Esophagus (tissue), 2 donors: ENCODE measurements at regions not wholly inside any gene's neighbourhood (a gene's known extent, or its start where the extent isn't known, plus 50 kb on each side); places are given as distances from the start of the nearest gene placed in this dataset.
"Not testable (repeated sequence)": the region's sequence is repeated elsewhere in the genome, so short reads cannot be mapped to it uniquely, and the experiment has no call there.

Experiments used
- H3K27ac ChIP-seq, 2 donors: one replicate each; pipeline ENCODE4 v1.5.1; 2013; ENCODE audit warnings: low read depth in 2 of 2, mild to moderate bottlenecking in 2 of 2, inconsistent platforms in 1 of 2, low read length in 1 of 2, moderate library complexity in 1 of 2
- H3K27me3 ChIP-seq, 2 donors: one replicate each; pipeline ENCODE4 v1.6.1; 2013; ENCODE audit warnings: low read length in 2 of 2, control low read depth in 1 of 2, mild to moderate bottlenecking in 1 of 2; ENCODE audit not compliant: insufficient read depth in 2 of 2, control insufficient read depth in 1 of 2
- H3K36me3 ChIP-seq, 2 donors: one replicate each; pipeline ENCODE4 v1.6.1; 2013; ENCODE audit warnings: low read length in 1 of 2; ENCODE audit not compliant: control insufficient read depth in 2 of 2, insufficient read depth in 2 of 2
- H3K4me1 ChIP-seq, 2 donors: one replicate each; pipeline ENCODE4 v1.6.1; 2013; ENCODE audit warnings: low read length in 1 of 2; ENCODE audit not compliant: control insufficient read depth in 2 of 2, insufficient read depth in 2 of 2
- H3K4me3 ChIP-seq, 2 donors: one replicate each; pipeline ENCODE4 v1.5.1; 2013; ENCODE audit warnings: low read length in 2 of 2, mild to moderate bottlenecking in 2 of 2, low read depth in 1 of 2, moderate library complexity in 1 of 2
- H3K9me3 ChIP-seq, 2 donors: one replicate each; pipeline ENCODE4 v1.6.1; 2013; ENCODE audit warnings: mild to moderate bottlenecking in 2 of 2, low read depth in 1 of 2, low read length in 1 of 2, moderate library complexity in 1 of 2; ENCODE audit not compliant: control insufficient read depth in 2 of 2, insufficient read depth in 1 of 2
- WGBS, 2 donors: extraction: QIAGEN DNeasy Blood & Tissue Kit; methylation state at CpG; one replicate each; pipeline ENCODE4 v1.1.7; 2013; 5-methylcytosine and 5-hydroxymethylcytosine counted together
- donor health status: healthy with polysubstance abuse.
- donor health status: Bipolar disorder and iron deficiency.

- Histone ChIP-seq H3K36me3 (no peaks in the 10 kb centered on the region), H3K4me3 (no peak overlapping the region), H3K4me1 (no peaks in the 10 kb centered on the region), H3K27me3 (no peaks in the 10 kb centered on the region), H3K27ac (no peak overlapping the region), H3K9me3 (peaks cover 4 to 8% of the 10 kb centered on the region in 2 donors)
- 35 to 37% methylated on average over 41 of the region's 41 CpGs for WGBS, 2 donors
Observed at GRCh38 chrX:437661-438390, 51.1 kb upstream of the PPP2R3B start.

GRCh38 chrX:439241-439640 is 52.5 kb upstream of the PPP2R3B start:
- 93 to 95% methylated on average over 7 of the region's 7 CpGs for WGBS, 2 donors
- no peaks in the 10 kb centered on the region for H3K36me3 ChIP-seq
- H3K4me3 ChIP-seq, result no peak overlapping the region
- no peak overlapping the region for H3K27ac ChIP-seq
- peaks cover 0 to 8% of the 10 kb centered on the region in 2 donors for H3K9me3 ChIP-seq
- no peaks in the 10 kb centered on the region for H3K4me1 ChIP-seq
- no peaks in the 10 kb centered on the region for H3K27me3 ChIP-seq

DNA sequence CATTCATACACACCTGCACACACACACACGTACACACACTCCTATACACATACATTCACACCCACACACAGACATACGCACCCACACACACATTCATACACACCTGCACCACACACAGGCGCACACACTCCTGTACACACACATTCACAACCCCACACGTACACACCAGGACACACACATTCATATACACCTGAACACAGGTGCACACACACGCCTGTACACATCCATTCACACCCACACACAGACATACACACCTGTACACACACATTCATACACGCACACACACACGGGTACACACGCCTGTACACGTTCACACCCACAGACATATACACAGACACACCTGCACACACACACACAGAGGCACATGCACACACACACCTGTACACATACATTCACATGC is 53.0 kb upstream of the PPP2R3B start:
- 88 to 95% methylated on average over 6 to 9 of the region's 9 CpGs for WGBS, 2 donors
- H3K9me3 ChIP-seq, result peaks cover 0 to 8% of the 10 kb centered on the region in 2 donors
- H3K27me3 ChIP-seq, result no peaks in the 10 kb centered on the region
- no peak overlapping the region for H3K27ac ChIP-seq
- H3K4me1 ChIP-seq, result no peaks in the 10 kb centered on the region
- H3K4me3 ChIP-seq, result no peak overlapping the region
- H3K36me3 ChIP-seq, result no peaks in the 10 kb centered on the region

DNA sequence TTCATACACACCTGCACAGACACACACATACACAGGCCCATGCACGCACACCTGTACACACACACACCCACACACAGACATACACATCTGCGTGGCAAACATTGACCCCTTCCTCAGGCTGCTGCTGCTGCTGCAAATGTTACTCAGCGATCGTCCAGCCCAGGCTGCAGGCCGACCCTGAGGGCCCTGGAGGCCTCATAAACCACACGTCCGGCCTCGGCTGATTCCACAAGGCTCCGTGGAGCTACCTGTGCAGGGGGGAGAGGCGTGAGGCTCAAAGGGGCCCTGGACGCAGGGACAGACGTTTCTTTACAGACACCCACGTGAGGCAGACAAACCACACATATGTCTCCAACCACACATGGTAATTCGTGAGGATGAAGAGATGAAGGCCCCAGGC is 53.9 kb upstream of the PPP2R3B start:
- H3K4me3 ChIP-seq, result no peak overlapping the region
- peaks cover 0 to 8% of the 10 kb centered on the region in 2 donors for H3K9me3 ChIP-seq
- no peaks in the 10 kb centered on the region for H3K36me3 ChIP-seq
- no peak overlapping the region for H3K27ac ChIP-seq
- H3K27me3 ChIP-seq, result no peaks in the 10 kb centered on the region
- no peaks in the 10 kb centered on the region for H3K4me1 ChIP-seq
- 89 to 91% methylated on average over 14 of the region's 14 CpGs for WGBS, 2 donors

DNA sequence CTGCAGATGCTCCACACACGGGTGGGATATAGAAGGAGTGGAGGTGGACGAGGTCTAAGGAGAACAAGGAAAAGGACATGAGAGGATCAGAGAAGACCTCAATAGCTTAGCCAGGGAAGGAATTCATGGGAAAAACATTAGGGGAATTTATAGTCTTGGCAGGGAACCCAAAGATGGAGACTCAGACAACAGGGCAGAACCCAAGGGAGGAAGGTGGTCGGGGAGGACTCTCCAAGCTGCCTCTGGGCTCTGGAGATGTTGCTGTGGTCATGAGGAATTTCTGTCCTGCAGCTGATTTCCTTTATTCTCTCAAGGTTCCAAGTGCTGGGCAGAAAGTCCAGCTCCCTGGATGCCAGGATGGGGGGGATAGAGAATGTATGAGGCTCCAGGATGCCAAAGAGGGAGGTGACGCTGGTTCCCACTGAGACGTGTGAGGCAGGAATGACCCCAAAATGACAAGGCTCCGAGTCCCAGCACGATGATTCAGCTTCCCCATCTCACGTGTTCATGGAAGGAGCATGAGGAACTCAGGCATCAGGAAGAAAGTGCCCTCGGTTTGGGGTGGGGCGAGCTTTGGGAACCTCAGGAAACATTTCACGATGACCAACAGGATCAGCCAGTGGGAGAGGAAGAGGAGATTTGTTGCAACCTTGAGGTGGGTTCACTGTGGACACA is 57.0 kb upstream of the PPP2R3B start:
- 73 to 78% methylated on average over 11 of the region's 11 CpGs for WGBS, 2 donors
- H3K36me3 ChIP-seq, result no peaks in the 10 kb centered on the region

GRCh38 chrX:444305-444704 is 57.6 kb upstream of the PPP2R3B start:
- 79 to 81% methylated on average over 5 of the region's 5 CpGs for WGBS, 2 donors
- H3K36me3 ChIP-seq, result no peaks in the 10 kb centered on the region
- no peaks in the 10 kb centered on the region for H3K27me3 ChIP-seq
- H3K27ac ChIP-seq, result no peak overlapping the region
- peaks cover 0 to 8% of the 10 kb centered on the region in 2 donors for H3K9me3 ChIP-seq
- H3K4me1 ChIP-seq, result no peaks in the 10 kb centered on the region
- H3K4me3 ChIP-seq, result no peak overlapping the region

More for the DNA sequence above, 57.0 kb upstream of the PPP2R3B start:
- H3K27me3 ChIP-seq, result no peaks in the 10 kb centered on the region
- H3K4me3 ChIP-seq, result no peak overlapping the region
- no peaks in the 10 kb centered on the region for H3K4me1 ChIP-seq
- peaks cover 0 to 8% of the 10 kb centered on the region in 2 donors for H3K9me3 ChIP-seq
- no peak overlapping the region for H3K27ac ChIP-seq

- no peaks in the 10 kb centered on the region for H3K4me1 ChIP-seq
- peaks cover 0 to 1% of the 10 kb centered on the region in 2 donors for H3K9me3 ChIP-seq
- H3K27ac ChIP-seq, result no peak overlapping the region
- H3K27me3 ChIP-seq, result no peaks in the 10 kb centered on the region
- no peaks in the 10 kb centered on the region for H3K36me3 ChIP-seq
- H3K4me3 ChIP-seq, result no peak overlapping the region
- 37 to 44% methylated on average over 8 of the region's 8 CpGs for WGBS, 2 donors
Observed at GRCh38 chrX:445727-446126, 59.0 kb upstream of the PPP2R3B start.

- H3K27ac ChIP-seq, result no peak overlapping the region
- 25 to 29% methylated on average over 10 of the region's 10 CpGs for WGBS, 2 donors
- no peaks in the 10 kb centered on the region for H3K4me1 ChIP-seq
- H3K36me3 ChIP-seq, result no peaks in the 10 kb centered on the region
- no peaks in the 10 kb centered on the region for H3K9me3 ChIP-seq
- no peak overlapping the region for H3K4me3 ChIP-seq
- H3K27me3 ChIP-seq, result no peaks in the 10 kb centered on the region
Observed at GRCh38 chrX:446245-446644, 59.5 kb upstream of the PPP2R3B start.

- no peaks in the 10 kb centered on the region for H3K9me3 ChIP-seq
- no peaks in the 10 kb centered on the region for H3K27me3 ChIP-seq
- H3K4me1 ChIP-seq, result no peaks in the 10 kb centered on the region
- H3K36me3 ChIP-seq, result no peaks in the 10 kb centered on the region
- H3K4me3 ChIP-seq, result no peak overlapping the region
- WGBS, 2 donors, result 74 to 92% methylated on average over 5 of the region's 5 CpGs
- H3K27ac ChIP-seq, result no peak overlapping the region
Observed at GRCh38 chrX:447052-447451, 60.3 kb upstream of the PPP2R3B start.

DNA sequence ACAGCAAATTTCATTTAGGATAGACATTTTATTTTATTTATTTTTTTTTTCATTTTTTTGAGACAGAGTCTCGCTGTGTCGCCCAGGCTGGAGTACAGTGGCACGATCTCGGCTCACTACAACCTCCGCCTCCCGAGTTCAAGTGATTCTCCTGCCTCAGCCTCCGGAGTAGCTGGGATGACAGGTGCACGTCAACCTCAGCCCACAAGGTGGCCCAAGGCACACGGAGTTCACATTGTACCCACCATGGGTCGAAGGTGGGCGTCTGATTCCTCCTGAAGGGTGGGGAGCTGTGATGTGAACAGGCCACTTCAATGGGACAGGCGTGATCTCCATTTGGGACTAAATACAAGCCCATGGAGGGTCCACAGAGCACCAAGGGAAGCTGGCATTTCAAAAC is 65.0 kb upstream of the PPP2R3B start:
- not testable (repeated sequence) for H3K27ac ChIP-seq
- 65 to 68% methylated on average over 12 of the region's 12 CpGs for WGBS, 2 donors

More for the DNA sequence above, 65.0 kb upstream of the PPP2R3B start:
- H3K36me3 ChIP-seq, H3K9me3 ChIP-seq, H3K27me3 ChIP-seq, H3K4me1 ChIP-seq, H3K4me3 ChIP-seq: not testable (repeated sequence)
